ENCODE measurements at regions not wholly inside any gene's neighbourhood (a gene's known extent, or its start where the extent isn't known, plus 50 kb on each side); places are given as distances from the start of the nearest gene placed in this dataset.
A peak's percentile ranks its signal among the peaks of the same experiment; 100 is the strongest.

GRCh38 chr9:20001058-20001457, 212.2 kb upstream of the SLC24A2 start:
- TF ChIP-seq CTCF (IDR thresholded peaks at IDR 0.05; ENCODE audit: unreplicated experiment) = no peak
- Mint-ChIP-seq H3K36me3 (ENCODE audit: insufficient read depth, unreplicated experiment) (no peaks in the 10 kb centered on the region), H3K9me3 (ENCODE audit: unreplicated experiment) (no peaks in the 10 kb centered on the region), H3K27ac (ENCODE audit: low read depth, unreplicated experiment) (no peak overlapping the region), H3K27me3 (ENCODE audit: insufficient read depth, unreplicated experiment) (no peaks in the 10 kb centered on the region), H3K4me1 (ENCODE audit: insufficient read depth, unreplicated experiment) (peaks cover 12% of the 10 kb centered on the region), H3K4me3 (ENCODE audit: unreplicated experiment) (no peak overlapping the region)
- no TSS peak for BruUV-seq (replicated peaks)
- ChIA-PET POLR2A (no interaction called here), CTCF (no interaction called here)
- DNase-seq (ENCODE audit: unreplicated experiment) = no peak
- intact Hi-C loops (cut with micrococcal nuclease) = no loop called here

- ChIA-PET CTCF (interaction anchor here (0.5 to 0.6 kb wide), 2 partner anchors 17 to 884 kb away, joined by 3 read pairs; no protein-coding TSS in a partner anchor), POLR2A (no interaction called here)
- no peaks in the 10 kb centered on the region for H3K36me3 Mint-ChIP-seq (ENCODE audit: insufficient read depth, unreplicated experiment)
- H3K27ac Mint-ChIP-seq (ENCODE audit: low read depth, unreplicated experiment) = no peak overlapping the region
- H3K27me3 Mint-ChIP-seq (ENCODE audit: insufficient read depth, unreplicated experiment) = no peaks in the 10 kb centered on the region
- DNase-seq (ENCODE audit: unreplicated experiment) = peak; percentile 74
- H3K4me1 Mint-ChIP-seq (ENCODE audit: insufficient read depth, unreplicated experiment) = peaks cover 13% of the 10 kb centered on the region
- BruUV-seq (replicated peaks) = no TSS peak
- no peak for TF ChIP-seq CTCF (IDR thresholded peaks at IDR 0.05; ENCODE audit: unreplicated experiment)
- H3K9me3 Mint-ChIP-seq (ENCODE audit: unreplicated experiment) = no peaks in the 10 kb centered on the region
- intact Hi-C loops (cut with micrococcal nuclease) = no loop called here
- H3K4me3 Mint-ChIP-seq (ENCODE audit: unreplicated experiment) = no peak overlapping the region
Measured at GRCh38 chr9:19999491-20000057, 210.7 kb upstream of the SLC24A2 start.

GRCh38 chr9:19998823-19999455, 210.1 kb upstream of the SLC24A2 start:
- Mint-ChIP-seq H3K9me3 (ENCODE audit: unreplicated experiment) (no peaks in the 10 kb centered on the region), H3K4me1 (ENCODE audit: insufficient read depth, unreplicated experiment) (peaks cover 20% of the 10 kb centered on the region), H3K4me3 (ENCODE audit: unreplicated experiment) (no peak overlapping the region), H3K27ac (ENCODE audit: low read depth, unreplicated experiment) (no peak overlapping the region), H3K36me3 (ENCODE audit: insufficient read depth, unreplicated experiment) (no peaks in the 10 kb centered on the region), H3K27me3 (ENCODE audit: insufficient read depth, unreplicated experiment) (no peaks in the 10 kb centered on the region)
- intact Hi-C loops (cut with micrococcal nuclease) = no loop called here
- no peak for DNase-seq (ENCODE audit: unreplicated experiment)
- TF ChIP-seq CTCF (IDR thresholded peaks at IDR 0.05; ENCODE audit: unreplicated experiment) = no peak
- BruUV-seq (replicated peaks) = no TSS peak
- ChIA-PET POLR2A (no interaction called here), CTCF (no interaction called here)

GRCh38 chr9:19998153-19998552, 209.3 kb upstream of the SLC24A2 start:
- H3K9me3 Mint-ChIP-seq (ENCODE audit: unreplicated experiment) = no peaks in the 10 kb centered on the region
- no peak for DNase-seq (ENCODE audit: unreplicated experiment)
- intact Hi-C loops (cut with micrococcal nuclease) = no loop called here
- H3K4me1 Mint-ChIP-seq (ENCODE audit: insufficient read depth, unreplicated experiment) = peaks cover 26% of the 10 kb centered on the region
- H3K27me3 Mint-ChIP-seq (ENCODE audit: insufficient read depth, unreplicated experiment) = no peaks in the 10 kb centered on the region
- ChIA-PET CTCF (interaction anchor here (0.6 kb wide), 1 partner anchor 514 kb away, joined by 4 read pairs; no protein-coding TSS in a partner anchor), POLR2A (no interaction called here)
- no TSS peak for BruUV-seq (replicated peaks)
- no peaks in the 10 kb centered on the region for H3K36me3 Mint-ChIP-seq (ENCODE audit: insufficient read depth, unreplicated experiment)
- no peak for TF ChIP-seq CTCF (IDR thresholded peaks at IDR 0.05; ENCODE audit: unreplicated experiment)
- no peak overlapping the region for H3K27ac Mint-ChIP-seq (ENCODE audit: low read depth, unreplicated experiment)
- no peak overlapping the region for H3K4me3 Mint-ChIP-seq (ENCODE audit: unreplicated experiment)

Measured in MCF 10A (cell line).